ENCODE measurements at regions not wholly inside any gene's neighbourhood (a gene's known extent, or its start where the extent isn't known, plus 50 kb on each side); places are given as distances from the start of the nearest gene placed in this dataset.

GRCh38 chr11:134646561-134646960 lies 234.5 kb upstream of the B3GAT1 start:
- H2BK120ac ChIP-seq (replicated peaks; ENCODE audit: low read depth, low read length) = no peak overlapping the region
- H3K36me3 ChIP-seq (ENCODE audit: control insufficient read depth in 2 of 4, insufficient read depth in 4 of 4, low read length in 3 of 4) = no peaks in the 10 kb centered on the region
- H2BK20ac ChIP-seq (ENCODE audit: low read length) = no peak overlapping the region
- no peak overlapping the region for H3K23ac ChIP-seq (ENCODE audit: insufficient read length)
- no peak overlapping the region for H3K4me3 ChIP-seq (ENCODE audit: extremely low read depth in 1 of 4, insufficient read depth in 2 of 4, low read depth in 3 of 4, low read length in 4 of 4)
- no peaks in the 10 kb centered on the region for H3K9me3 ChIP-seq (ENCODE audit: insufficient read depth in 2 of 2, low read depth in 1 of 2, low read length in 1 of 2)
- no peak overlapping the region for H3K56ac ChIP-seq (replicated peaks; ENCODE audit: insufficient read length, low read depth, low read length)
- no peaks in the 10 kb centered on the region; the same call in 1 of the 2 replicates for H3K23me2 ChIP-seq (ENCODE audit: low read depth, low read length)
- no peak overlapping the region for H4K91ac ChIP-seq (replicated peaks; ENCODE audit: insufficient read length, low read length)
- no peak overlapping the region for H3K9ac ChIP-seq (replicated peaks in 1 of 4; ENCODE audit: extremely low read depth in 1 of 4, low read depth in 3 of 4, low read length in 3 of 4)
- no peak overlapping the region for H2AK5ac ChIP-seq (ENCODE audit: low read depth, low read length)
- H3K79me1 ChIP-seq (ENCODE audit: low read depth, low read length) = no peaks in the 10 kb centered on the region
- H3K27ac ChIP-seq (ENCODE audit: low read depth, low read length) = no peak overlapping the region
- H3K4ac ChIP-seq (replicated peaks; ENCODE audit: insufficient read length, low read depth, low read length) = no peak overlapping the region
- no peak overlapping the region for H3K18ac ChIP-seq (ENCODE audit: extremely low read depth, low read length)
- ChIA-PET POLR2A (ENCODE audit: partially characterized antibody) (no interaction called here), CTCF (ENCODE audit: partially characterized antibody) (interaction anchor here (0.6 to 1.4 kb wide), 3 partner anchors 9 to 12 kb away, joined by 3 to 5 read pairs (median 4); no protein-coding TSS in a partner anchor)
- DNase-seq (ENCODE audit: low read depth in 1 of 2, low spot score in 2 of 2) (no peak), FAIRE-seq (no peak)
- H4K8ac ChIP-seq (ENCODE audit: extremely low read depth, insufficient read depth, low read length) = no peak overlapping the region
- no peak overlapping the region for H2BK15ac ChIP-seq (ENCODE audit: low read length)
- no peak overlapping the region for H3K4me2 ChIP-seq (ENCODE audit: insufficient read depth in 1 of 2, low read depth in 2 of 2, low read length in 2 of 2)
- H2AFZ ChIP-seq (ENCODE audit: low read length) = no peak overlapping the region
- H3K27me3 ChIP-seq (replicated peaks in 1 of 4; ENCODE audit: control insufficient read depth in 3 of 4, extremely low read depth in 1 of 4, insufficient read depth in 3 of 4, low read length in 3 of 4) = peaks cover 0 to 2% (median 0%) of the 10 kb centered on the region in 4 experiments; a peak in 1 of 7 replicates
- H4K5ac ChIP-seq (ENCODE audit: insufficient read length, low read depth, low read length) = no peak overlapping the region
- H4K20me1 ChIP-seq (replicated peaks in 1 of 2; ENCODE audit: control insufficient read depth in 1 of 2, insufficient read depth in 2 of 2, low read length in 2 of 2) = no peaks in the 10 kb centered on the region
- peaks cover 0 to 19% (median 3%) of the 10 kb centered on the region in 4 experiments; a peak in 6 of 7 replicates for H3K4me1 ChIP-seq (replicated peaks in 1 of 4; ENCODE audit: control insufficient read depth in 3 of 4, insufficient read depth in 4 of 4, low read length in 3 of 4)
- no peak overlapping the region for H3K14ac ChIP-seq (ENCODE audit: insufficient read length)
- H2BK12ac ChIP-seq (ENCODE audit: low read depth, low read length) = no peak overlapping the region
- H2BK5ac ChIP-seq (ENCODE audit: low read depth, low read length) = no peak overlapping the region
- no peaks in the 10 kb centered on the region for H3K79me2 ChIP-seq (ENCODE audit: control insufficient read depth in 1 of 2, insufficient read depth in 2 of 2, low read length in 2 of 2)
- no peak for TF ChIP-seq JUN (IDR thresholded peaks at IDR 0.05; ENCODE audit: low read depth, low read length)
- no peak for TF ChIP-seq CTBP2 (IDR thresholded peaks at IDR 0.05; ENCODE audit: borderline replicate concordance, insufficient read depth, insufficient read length, low read length)
- no peak for TF ChIP-seq CBX5 (IDR thresholded peaks at IDR 0.05; ENCODE audit: low read depth, low read length)
- TF ChIP-seq SUZ12 (IDR thresholded peaks at IDR 0.05; ENCODE audit: low read length) = no peak
- TF ChIP-seq TCF12 (IDR thresholded peaks at IDR 0.05; ENCODE audit: low read depth, low read length) = no peak
- TF ChIP-seq KDM4A (IDR thresholded peaks at IDR 0.05; ENCODE audit: low read depth, low read length, severe bottlenecking) = no peak
- no peak for TF ChIP-seq CHD2 (IDR thresholded peaks at IDR 0.05; ENCODE audit: low read length)
- no peak for TF ChIP-seq MAX (IDR thresholded peaks at IDR 0.05)
- no peak for TF ChIP-seq SIX5 (IDR thresholded peaks at IDR 0.05; ENCODE audit: low read depth, low read length)
- no peak for TF ChIP-seq RAD21 (IDR thresholded peaks at IDR 0.05 in 1 of 2, conservative IDR thresholded peaks at IDR 0.05 in 1 of 2; ENCODE audit: low read depth in 2 of 2, low read length in 2 of 2)
- TF ChIP-seq KDM5A (IDR thresholded peaks at IDR 0.05; ENCODE audit: low read length) = no peak
- no peak for TF ChIP-seq MAFK (IDR thresholded peaks at IDR 0.05; ENCODE audit: low read depth, low read length)
- TF ChIP-seq EP300 (IDR thresholded peaks at IDR 0.05; ENCODE audit: borderline replicate concordance in 1 of 2, low read depth in 2 of 2, low read length in 2 of 2) = no peak
- no peak for TF ChIP-seq CEBPB (IDR thresholded peaks at IDR 0.05; ENCODE audit: low read depth, low read length)
